GM19438 (cell line): ENCODE measurements at regions not wholly inside any gene's neighbourhood (a gene's known extent, or its start where the extent isn't known, plus 50 kb on each side); places are given as distances from the start of the nearest gene placed in this dataset.

Source experiments
- ATAC-seq: cut with Tn5 transposase; IDR thresholded peaks from one replicate; pipeline ENCODE4 v1.9.1; 2021; ENCODE audit warnings: low read depth; ENCODE audit not compliant: unreplicated experiment

- ATAC-seq = no peak
Observed at GRCh38 chr17:79269620-79270019, 195.0 kb downstream of the ENGASE start.

GRCh38 chr17:79263191-79263590 lies 188.6 kb downstream of the ENGASE start:
- ATAC-seq = no peak

- no peak for ATAC-seq
Observed at GRCh38 chr17:79262624-79263023, 188.0 kb downstream of the ENGASE start.

- ATAC-seq = no peak
Observed at GRCh38 chr17:79261355-79262072, 186.9 kb downstream of the ENGASE start.

GRCh38 chr17:79258843-79259242 lies 184.2 kb downstream of the ENGASE start:
- ATAC-seq = no peak

- no peak for ATAC-seq
Observed at GRCh38 chr17:79258041-79258440, 183.4 kb downstream of the ENGASE start.

GRCh38 chr17:79255926-79256585 lies 181.4 kb downstream of the ENGASE start:
- ATAC-seq = no peak

GRCh38 chr17:79255456-79255855 lies 180.8 kb downstream of the ENGASE start:
- ATAC-seq = no peak

- ATAC-seq = no peak
Observed at GRCh38 chr17:79255046-79255445, 180.4 kb downstream of the ENGASE start.

- no peak for ATAC-seq
Observed at GRCh38 chr17:79252886-79253285, 178.3 kb downstream of the ENGASE start.

- no peak for ATAC-seq
Observed at GRCh38 chr17:79251824-79252223, 177.2 kb downstream of the ENGASE start.

- ATAC-seq = no peak
Observed at GRCh38 chr17:79249929-79250521, 175.4 kb downstream of the ENGASE start.

- no peak for ATAC-seq
Observed at GRCh38 chr17:79248843-79249493, 174.3 kb downstream of the ENGASE start.

- ATAC-seq = no peak
Observed at GRCh38 chr17:79246225-79247190, 171.9 kb downstream of the ENGASE start.

- no peak for ATAC-seq
Observed at GRCh38 chr17:79244665-79245064, 170.0 kb downstream of the ENGASE start.

- no peak for ATAC-seq
Observed at GRCh38 chr17:79243996-79244395, 169.4 kb downstream of the ENGASE start.

- no peak for ATAC-seq
Observed at GRCh38 chr17:79243603-79243990, 169.0 kb downstream of the ENGASE start.

GRCh38 chr17:79242873-79243602 lies 168.4 kb downstream of the ENGASE start:
- ATAC-seq = no peak

- no peak for ATAC-seq
Observed at GRCh38 chr17:79242393-79242792, 167.8 kb downstream of the ENGASE start.

- ATAC-seq = no peak
Observed at GRCh38 chr17:79241616-79242015, 167.0 kb downstream of the ENGASE start.
